ENCODE measurements at regions not wholly inside any gene's neighbourhood (a gene's known extent, or its start where the extent isn't known, plus 50 kb on each side); places are given as distances from the start of the nearest gene placed in this dataset.

GRCh38 chr6:140437619-140438345 is 1063.3 kb upstream of the CITED2 start:
- TF ChIP-seq EZH2phosphoT487 (conservative IDR thresholded peaks at IDR 0.05; ENCODE audit: low read length) = no peak
- TF ChIP-seq CTCF (IDR thresholded peaks at IDR 0.05; ENCODE audit: insufficient read depth, low read length, poor library complexity, severe bottlenecking) = no peak
- H2AFZ ChIP-seq (ENCODE audit: low read depth, low read length, severe bottlenecking) = peak overlapping the region; percentile 29

GRCh38 chr6:140436023-140436811 is 1061.8 kb upstream of the CITED2 start:
- Histone ChIP-seq H3K27ac (ENCODE audit: low read depth, low read length) (no peak overlapping the region), H3K4me2 (ENCODE audit: low read depth, low read length, poor library complexity, severe bottlenecking) (no peak overlapping the region), H3K9me3 (ENCODE audit: insufficient read depth, low read length) (peaks cover 17% of the 10 kb centered on the region; the same call in 1 of the 2 replicates), H3K36me3 (ENCODE audit: low read length) (no peaks in the 10 kb centered on the region), H3K27me3 (ENCODE audit: low read length) (no peaks in the 10 kb centered on the region), H3K4me3 (ENCODE audit: insufficient read depth, low read length, poor library complexity, severe bottlenecking) (no peak overlapping the region), H3K9me2 (replicated peaks; ENCODE audit: insufficient read depth, low read length) (no peaks in the 10 kb centered on the region), H3F3A (ENCODE audit: insufficient read depth) (no peaks in the 10 kb centered on the region), H2AFZ (ENCODE audit: low read depth, low read length, severe bottlenecking) (peak overlapping the region; percentile 5), H3K79me2 (ENCODE audit: insufficient read depth, low read length) (no peaks in the 10 kb centered on the region), H3K9ac (ENCODE audit: low read length) (no peak overlapping the region), H4K20me1 (ENCODE audit: low read depth, low read length) (no peaks in the 10 kb centered on the region)
- TF ChIP-seq CTCF (IDR thresholded peaks at IDR 0.05; ENCODE audit: insufficient read depth, low read length, poor library complexity, severe bottlenecking) = no peak
- no peak for TF ChIP-seq EZH2phosphoT487 (conservative IDR thresholded peaks at IDR 0.05; ENCODE audit: low read length)

More at GRCh38 chr6:140437619-140438345, 1063.3 kb upstream of the CITED2 start:
- Histone ChIP-seq H3K27ac (ENCODE audit: low read depth, low read length) (no peak overlapping the region), H4K20me1 (ENCODE audit: low read depth, low read length) (no peaks in the 10 kb centered on the region), H3K9me3 (ENCODE audit: insufficient read depth, low read length) (peaks cover 15% of the 10 kb centered on the region; the same call in 1 of the 2 replicates), H3F3A (ENCODE audit: insufficient read depth) (no peaks in the 10 kb centered on the region), H3K4me3 (ENCODE audit: insufficient read depth, low read length, poor library complexity, severe bottlenecking) (no peak overlapping the region), H3K79me2 (ENCODE audit: insufficient read depth, low read length) (no peaks in the 10 kb centered on the region), H3K27me3 (ENCODE audit: low read length) (no peaks in the 10 kb centered on the region), H3K36me3 (ENCODE audit: low read length) (no peaks in the 10 kb centered on the region), H3K9me2 (replicated peaks; ENCODE audit: insufficient read depth, low read length) (no peaks in the 10 kb centered on the region), H3K9ac (ENCODE audit: low read length) (no peak overlapping the region), H3K4me2 (ENCODE audit: low read depth, low read length, poor library complexity, severe bottlenecking) (no peak overlapping the region)

- no peaks in the 10 kb centered on the region for H3K9me2 ChIP-seq (replicated peaks; ENCODE audit: insufficient read depth, low read length)
- no peak overlapping the region for H3K4me3 ChIP-seq (ENCODE audit: insufficient read depth, low read length, poor library complexity, severe bottlenecking)
- H3K9ac ChIP-seq (ENCODE audit: low read length) = no peak overlapping the region
- H3K27me3 ChIP-seq (ENCODE audit: low read length) = no peaks in the 10 kb centered on the region
- no peak overlapping the region for H3K4me2 ChIP-seq (ENCODE audit: low read depth, low read length, poor library complexity, severe bottlenecking)
- no peak overlapping the region for H3K27ac ChIP-seq (ENCODE audit: low read depth, low read length)
- peaks cover 17% of the 10 kb centered on the region; the same call in 1 of the 2 replicates for H3K9me3 ChIP-seq (ENCODE audit: insufficient read depth, low read length)
- no peak overlapping the region for H2AFZ ChIP-seq (ENCODE audit: low read depth, low read length, severe bottlenecking)
- no peaks in the 10 kb centered on the region for H3F3A ChIP-seq (ENCODE audit: insufficient read depth)
- H4K20me1 ChIP-seq (ENCODE audit: low read depth, low read length) = no peaks in the 10 kb centered on the region
- no peak for TF ChIP-seq CTCF (IDR thresholded peaks at IDR 0.05; ENCODE audit: insufficient read depth, low read length, poor library complexity, severe bottlenecking)
- no peak for TF ChIP-seq EZH2phosphoT487 (conservative IDR thresholded peaks at IDR 0.05; ENCODE audit: low read length)
- no peaks in the 10 kb centered on the region for H3K79me2 ChIP-seq (ENCODE audit: insufficient read depth, low read length)
- no peaks in the 10 kb centered on the region for H3K36me3 ChIP-seq (ENCODE audit: low read length)
Observed at GRCh38 chr6:140434761-140435160, 1060.3 kb upstream of the CITED2 start.
